Lung (tissue), 11 donors: ENCODE measurements at regions not wholly inside any gene's neighbourhood (a gene's known extent, or its start where the extent isn't known, plus 50 kb on each side); places are given as distances from the start of the nearest gene placed in this dataset.

Experiments
- ATAC-seq: fragments of 200-7000 bp; cut with Tn5 transposase; one replicate; pipeline ENCODE4 v1.9.1; 2020; ENCODE audit warnings: moderate number of reproducible peaks; ENCODE audit not compliant: insufficient read depth, low FRiP score
- DNase-seq, 3 donors: peaks; one replicate each; pipeline ENCODE4 v3.0.0-alpha.2; 2013 to 2017
- H3K27ac ChIP-seq, 2 donors: one replicate each; pipeline ENCODE4 v1.5.1; 2013; ENCODE audit warnings: mild to moderate bottlenecking in 2 of 2, moderate library complexity in 2 of 2, control low read depth in 1 of 2, inconsistent platforms in 1 of 2, low read depth in 1 of 2, low read length in 1 of 2
- H3K27me3 ChIP-seq, 3 donors: one replicate each; pipeline ENCODE4 v1.5.1; 2013; ENCODE audit warnings: low read length in 2 of 3; ENCODE audit not compliant: control insufficient read depth in 3 of 3, insufficient read depth in 3 of 3
- H3K36me3 ChIP-seq, 4 donors: one replicate each; pipeline ENCODE4 v1.5.1; 2013; ENCODE audit warnings: low read length in 4 of 4, mild to moderate bottlenecking in 1 of 4, moderate library complexity in 1 of 4; ENCODE audit not compliant: control insufficient read depth in 4 of 4, insufficient read depth in 4 of 4
- H3K4me1 ChIP-seq, 5 donors: one replicate each; pipeline ENCODE4 v1.5.1; 2013; ENCODE audit warnings: low read length in 5 of 5, mild to moderate bottlenecking in 2 of 5, moderate library complexity in 1 of 5; ENCODE audit not compliant: control insufficient read depth in 5 of 5, insufficient read depth in 5 of 5
- H3K4me3 ChIP-seq: one replicate; pipeline ENCODE4 v1.5.1; 2013; ENCODE audit warnings: mild to moderate bottlenecking, control low read depth, moderate library complexity
- H3K9ac ChIP-seq, 2 donors: one replicate each; pipeline ENCODE4 v1.5.1; 2013; ENCODE audit warnings: low read length in 2 of 2, control low read depth in 1 of 2; ENCODE audit not compliant: insufficient read depth in 1 of 2
- H3K9me3 ChIP-seq, 4 donors: one replicate each; pipeline ENCODE4 v1.5.1; 2013; ENCODE audit warnings: low read length in 3 of 4, mild to moderate bottlenecking in 1 of 4, moderate library complexity in 1 of 4; ENCODE audit not compliant: control insufficient read depth in 4 of 4, insufficient read depth in 3 of 4
- CTCF ChIP-seq: IDR thresholded peaks from 2 replicates; pipeline ENCODE4 v1.5.1; 2012; ENCODE audit warnings: mild to moderate bottlenecking; ENCODE audit errors: control extremely low read depth, extremely low read depth
- WGBS, 2 donors: extraction: QIAGEN DNeasy Blood & Tissue Kit; methylation state at CpG; one replicate each; pipeline ENCODE4 v1.1.7; 2013; 5-methylcytosine and 5-hydroxymethylcytosine counted together
- donor health status: control.
- donor health status: control.
- donor health status: Bipolar disorder and iron deficiency.
- donor health status: healthy.
- donor health status: DM: yes; HTN: yes; CAD: no.

- Histone ChIP-seq H3K4me3 (no peak overlapping the region), H3K9me3 (no peaks in the 10 kb centered on the region), H3K4me1 (no peaks in the 10 kb centered on the region), H3K27me3 (no peaks in the 10 kb centered on the region), H3K36me3 (no peaks in the 10 kb centered on the region), H3K27ac (no peak overlapping the region), H3K9ac (no peak overlapping the region)
- TF ChIP-seq CTCF = no peak
- ATAC-seq (no peak), DNase-seq (no peak)
- WGBS, 2 donors = 68 to 86% methylated on average over 9 of the region's 9 CpGs
Measured at GRCh38 chr5:163303718-163304117, 133.7 kb upstream of the CCNG1 start.

- Histone ChIP-seq H3K4me1 (no peaks in the 10 kb centered on the region), H3K36me3 (no peaks in the 10 kb centered on the region), H3K4me3 (no peak overlapping the region), H3K9ac (no peak overlapping the region), H3K27me3 (no peaks in the 10 kb centered on the region), H3K9me3 (no peaks in the 10 kb centered on the region), H3K27ac (no peak overlapping the region)
- ATAC-seq (no peak), DNase-seq (no peak)
- TF ChIP-seq CTCF = no peak
- WGBS, 2 donors = 54 to 64% methylated on average over 3 of the region's 3 CpGs
Measured at GRCh38 chr5:163305655-163306054, 131.7 kb upstream of the CCNG1 start.

- Histone ChIP-seq H3K36me3 (no peaks in the 10 kb centered on the region), H3K9me3 (peaks cover 0 to 4% (median 0%) of the 10 kb centered on the region in 4 donors), H3K27me3 (no peaks in the 10 kb centered on the region), H3K4me1 (no peaks in the 10 kb centered on the region), H3K4me3 (no peak overlapping the region), H3K9ac (no peak overlapping the region), H3K27ac (no peak overlapping the region)
- ATAC-seq (no peak), DNase-seq (peak in 1 of 3 donors; percentile 4)
- 69 to 74% methylated on average over 2 of the region's 2 CpGs for WGBS, 2 donors
- no peak for TF ChIP-seq CTCF
Measured at GRCh38 chr5:163306421-163306820, 131.0 kb upstream of the CCNG1 start.

GRCh38 chr5:163309914-163310313, 127.5 kb upstream of the CCNG1 start:
- no peak for TF ChIP-seq CTCF
- H3K9me3 ChIP-seq = peaks cover 0 to 4% (median 0%) of the 10 kb centered on the region in 4 donors
- no peaks in the 10 kb centered on the region for H3K27me3 ChIP-seq
- no peaks in the 10 kb centered on the region for H3K4me1 ChIP-seq
- no peaks in the 10 kb centered on the region for H3K36me3 ChIP-seq
- H3K27ac ChIP-seq = no peak overlapping the region
- ATAC-seq = no peak
- no peak overlapping the region for H3K9ac ChIP-seq
- DNase-seq = peak in 1 of 3 donors; percentile 0
- whole genome bisulfite sequencing, 2 donors = 63 to 67% methylated on average over 2 of the region's 2 CpGs
- H3K4me3 ChIP-seq = no peak overlapping the region
